GM23338 (cell line): ENCODE measurements at regions not wholly inside any gene's neighbourhood (a gene's known extent, or its start where the extent isn't known, plus 50 kb on each side); places are given as distances from the start of the nearest gene placed in this dataset.

ENCODE experiments used
- ATAC-seq: fragments of 200-7000 bp; cut with Tn5 transposase; 3 replicates; pipeline ENCODE4 v1.9.1; 2020
- DNase-seq: peaks from one replicate; pipeline ENCODE4 v3.0.0-alpha.2; 2015; ENCODE audit warnings: low spot score
- H2AFZ ChIP-seq: fragments of 200-600 bp; sonication (generic); 2 replicates; pipeline ENCODE4 v1.8.0; 2016; ENCODE audit warnings: antibody characterized with exemption, mild to moderate bottlenecking, moderate library complexity
- H3F3A ChIP-seq: fragments of 200-600 bp; sonication (generic); replicated peaks from 2 replicates; pipeline ENCODE4 v1.8.0; 2017; ENCODE audit warnings: antibody characterized with exemption, mixed run types, low read depth
- H3K27ac ChIP-seq: fragments of 200-600 bp; sonication (generic); 2 replicates; pipeline ENCODE4 v1.6.1; 2016; ENCODE audit warnings: low read depth
- H3K27me3 ChIP-seq: fragments of 200-600 bp; sonication (generic); 2 replicates; pipeline ENCODE4 v1.8.0; 2016; ENCODE audit warnings: mild to moderate bottlenecking, mixed run types, moderate library complexity; ENCODE audit not compliant: insufficient read depth
- H3K36me3 ChIP-seq: fragments of 200-600 bp; sonication (generic); 2 replicates; pipeline ENCODE4 v1.8.0; 2016; ENCODE audit warnings: mild to moderate bottlenecking; ENCODE audit not compliant: insufficient read depth
- H3K4me1 ChIP-seq: fragments of 200-600 bp; sonication (generic); 2 replicates; pipeline ENCODE4 v1.8.0; 2016; ENCODE audit warnings: mild to moderate bottlenecking, moderate library complexity; ENCODE audit not compliant: insufficient read depth
- H3K4me2 ChIP-seq: fragments of 200-600 bp; sonication (generic); 2 replicates; pipeline ENCODE4 v1.7.1; 2017; ENCODE audit warnings: mixed run types
- H3K4me3 ChIP-seq: fragments of 200-600 bp; sonication (generic); 2 replicates; pipeline ENCODE4 v1.6.1; 2016; ENCODE audit warnings: mixed run types
- H3K79me2 ChIP-seq: fragments of 200-600 bp; sonication (generic); replicated peaks from 2 replicates; pipeline ENCODE4 v1.8.0; 2017; ENCODE audit warnings: mild to moderate bottlenecking; ENCODE audit not compliant: insufficient read depth
- H3K9me2 ChIP-seq: fragments of 200-600 bp; sonication (generic); 2 replicates; pipeline ENCODE4 v1.8.0; 2017; ENCODE audit not compliant: insufficient read depth
- H4K20me1 ChIP-seq: fragments of 200-600 bp; sonication (generic); replicated peaks from 2 replicates; pipeline ENCODE4 v1.8.0; 2017; ENCODE audit warnings: mild to moderate bottlenecking; ENCODE audit not compliant: insufficient read depth
- H3K27ac Mint-ChIP-seq: 2 replicates; pipeline ENCODE4 v1.8.0; 2020; ENCODE audit warnings: inconsistent platforms, mild to moderate bottlenecking, moderate library complexity, mixed read lengths
- H3K27me3 Mint-ChIP-seq: 3 replicates; pipeline ENCODE4 v1.8.0; 2022; ENCODE audit warnings: low read depth, mild to moderate bottlenecking, moderate library complexity, mixed read lengths, inconsistent platforms; ENCODE audit not compliant: insufficient read depth, poor library complexity
- H3K36me3 Mint-ChIP-seq: 3 replicates; pipeline ENCODE4 v1.8.0; 2021; ENCODE audit warnings: low read depth, mild to moderate bottlenecking, inconsistent platforms, moderate library complexity, mixed read lengths
- H3K4me1 Mint-ChIP-seq: 3 replicates; pipeline ENCODE4 v1.8.0; 2020; ENCODE audit warnings: mild to moderate bottlenecking, inconsistent platforms, mixed read lengths
- H3K4me3 Mint-ChIP-seq: 3 replicates; pipeline ENCODE4 v1.8.0; 2021; ENCODE audit warnings: moderate library complexity, mild to moderate bottlenecking, inconsistent platforms, mixed read lengths
- H3K9me3 Mint-ChIP-seq: 3 replicates; pipeline ENCODE4 v1.8.0; 2020; ENCODE audit warnings: moderate library complexity, mild to moderate bottlenecking, inconsistent platforms, mixed read lengths
- CREB1 ChIP-seq: fragments of 250-450 bp; sonication (Bioruptor Pico); IDR thresholded peaks from 2 replicates; pipeline ENCODE4 v1.5.0; 2020; ENCODE audit warnings: low read depth, mild to moderate bottlenecking, moderate library complexity
- EZH2 ChIP-seq: fragments of 200-600 bp; sonication (generic); IDR thresholded peaks from one replicate; pipeline ENCODE4 v1.8.0; 2017; ENCODE audit warnings: antibody characterized with exemption, mild to moderate bottlenecking, low read depth; ENCODE audit not compliant: unreplicated experiment
- EZH2phosphoT487 ChIP-seq: fragments of 200-600 bp; sonication (generic); IDR thresholded peaks from one replicate; pipeline ENCODE4 v1.8.1; 2018; ENCODE audit warnings: antibody characterized with exemption; ENCODE audit not compliant: unreplicated experiment
- JUNB ChIP-seq: IDR thresholded peaks from one replicate; pipeline ENCODE4 v1.6.1; 2016; ENCODE audit warnings: antibody characterized with exemption; ENCODE audit not compliant: unreplicated experiment
- NANOG ChIP-seq: IDR thresholded peaks from 2 replicates; pipeline ENCODE4 v1.6.1; 2016; ENCODE audit warnings: antibody characterized with exemption, borderline replicate concordance
- STAT1 ChIP-seq: IDR thresholded peaks from one replicate; pipeline ENCODE4 v1.6.1; 2016; ENCODE audit warnings: antibody characterized with exemption; ENCODE audit not compliant: unreplicated experiment
- ZNF114 ChIP-seq: fragments of 250-450 bp; sonication (Bioruptor Pico); IDR thresholded peaks from 2 replicates; pipeline ENCODE4 v1.5.0; 2020; ENCODE audit warnings: mild to moderate bottlenecking, moderate library complexity
- ZNF331 ChIP-seq: fragments of 250-450 bp; sonication (Bioruptor Pico); IDR thresholded peaks from 2 replicates; pipeline ENCODE4 v1.5.0; 2020; ENCODE audit warnings: low read depth, mild to moderate bottlenecking, moderate library complexity
- TF ChIP-seq, protein P1 (sequence below), 2 experiments: fragments of 200-600 bp in 1 of 2; sonication (generic) in 1 of 2; conservative IDR thresholded peaks; 2 replicates each; pipeline versions ENCODE4 v1.5.1 to v1.6.1; 2016 to 2017; ENCODE audit warnings: antibody characterized with exemption in 2 of 2, low read depth in 2 of 2, mild to moderate bottlenecking in 2 of 2, moderate library complexity in 1 of 2
- TF ChIP-seq, protein P2 (sequence below): IDR thresholded peaks from 2 replicates; pipeline ENCODE4 v1.6.1; 2016; ENCODE audit warnings: antibody characterized with exemption
- TF ChIP-seq, protein P3 (sequence below): IDR thresholded peaks from one replicate; pipeline ENCODE4 v1.6.1; 2018; ENCODE audit warnings: antibody characterized with exemption; ENCODE audit not compliant: unreplicated experiment

DNA sequence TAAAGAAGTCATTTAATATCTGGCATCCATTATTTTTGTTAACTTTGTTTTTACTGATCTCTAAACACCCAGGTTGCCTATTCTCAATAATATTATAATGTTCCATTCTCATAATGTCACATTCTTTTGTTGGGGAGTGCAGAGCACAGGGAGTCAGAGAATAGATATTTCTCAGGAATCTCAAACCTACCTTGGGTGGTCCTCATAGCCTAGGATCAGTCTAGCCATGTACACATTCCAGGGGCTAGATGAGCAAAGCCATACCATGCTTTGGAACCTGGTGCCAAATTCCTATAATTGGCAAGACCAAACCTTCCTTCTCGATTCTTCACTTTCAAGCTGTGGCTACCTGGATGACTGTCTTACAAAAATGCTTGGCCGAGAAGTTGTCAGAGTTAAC, 1124.7 kb upstream of the WWC1 start:
- no peaks in the 10 kb centered on the region for H3K79me2 ChIP-seq
- no peaks in the 10 kb centered on the region for H3K36me3 Mint-ChIP-seq
- no peaks in the 10 kb centered on the region for H3K27me3 ChIP-seq
- no peaks in the 10 kb centered on the region for H3K9me3 Mint-ChIP-seq
- H3K4me2 ChIP-seq: no peak overlapping the region
- H3K4me3 Mint-ChIP-seq: no peak overlapping the region
- TF ChIP-seq NANOG: no peak
- TF ChIP-seq JUNB: no peak
- TF ChIP-seq, protein P1, sequence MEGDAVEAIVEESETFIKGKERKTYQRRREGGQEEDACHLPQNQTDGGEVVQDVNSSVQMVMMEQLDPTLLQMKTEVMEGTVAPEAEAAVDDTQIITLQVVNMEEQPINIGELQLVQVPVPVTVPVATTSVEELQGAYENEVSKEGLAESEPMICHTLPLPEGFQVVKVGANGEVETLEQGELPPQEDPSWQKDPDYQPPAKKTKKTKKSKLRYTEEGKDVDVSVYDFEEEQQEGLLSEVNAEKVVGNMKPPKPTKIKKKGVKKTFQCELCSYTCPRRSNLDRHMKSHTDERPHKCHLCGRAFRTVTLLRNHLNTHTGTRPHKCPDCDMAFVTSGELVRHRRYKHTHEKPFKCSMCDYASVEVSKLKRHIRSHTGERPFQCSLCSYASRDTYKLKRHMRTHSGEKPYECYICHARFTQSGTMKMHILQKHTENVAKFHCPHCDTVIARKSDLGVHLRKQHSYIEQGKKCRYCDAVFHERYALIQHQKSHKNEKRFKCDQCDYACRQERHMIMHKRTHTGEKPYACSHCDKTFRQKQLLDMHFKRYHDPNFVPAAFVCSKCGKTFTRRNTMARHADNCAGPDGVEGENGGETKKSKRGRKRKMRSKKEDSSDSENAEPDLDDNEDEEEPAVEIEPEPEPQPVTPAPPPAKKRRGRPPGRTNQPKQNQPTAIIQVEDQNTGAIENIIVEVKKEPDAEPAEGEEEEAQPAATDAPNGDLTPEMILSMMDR (conservative IDR thresholded peaks at IDR 0.05; ENCODE audit: low read depth in 2 of 2): no peak
- TF ChIP-seq ZNF114 (CRISPR knock-in tag): no peak
- TF ChIP-seq STAT1: no peak
- TF ChIP-seq, protein P2, sequence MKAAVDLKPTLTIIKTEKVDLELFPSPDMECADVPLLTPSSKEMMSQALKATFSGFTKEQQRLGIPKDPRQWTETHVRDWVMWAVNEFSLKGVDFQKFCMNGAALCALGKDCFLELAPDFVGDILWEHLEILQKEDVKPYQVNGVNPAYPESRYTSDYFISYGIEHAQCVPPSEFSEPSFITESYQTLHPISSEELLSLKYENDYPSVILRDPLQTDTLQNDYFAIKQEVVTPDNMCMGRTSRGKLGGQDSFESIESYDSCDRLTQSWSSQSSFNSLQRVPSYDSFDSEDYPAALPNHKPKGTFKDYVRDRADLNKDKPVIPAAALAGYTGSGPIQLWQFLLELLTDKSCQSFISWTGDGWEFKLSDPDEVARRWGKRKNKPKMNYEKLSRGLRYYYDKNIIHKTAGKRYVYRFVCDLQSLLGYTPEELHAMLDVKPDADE: no peak
- no peak for TF ChIP-seq ZNF331 (CRISPR knock-in tag)
- no peaks in the 10 kb centered on the region for H4K20me1 ChIP-seq
- ATAC-seq: no peak
- H3K27me3 Mint-ChIP-seq: no peaks in the 10 kb centered on the region
- H3K4me1 ChIP-seq: no peaks in the 10 kb centered on the region
- H3F3A ChIP-seq: no peaks in the 10 kb centered on the region
- H3K27ac Mint-ChIP-seq: no peak overlapping the region
- H2AFZ ChIP-seq: no peak overlapping the region
- DNase-seq: no peak
- no peak overlapping the region for H3K27ac ChIP-seq
- no peaks in the 10 kb centered on the region for H3K9me2 ChIP-seq
- H3K4me1 Mint-ChIP-seq: peaks cover 14% of the 10 kb centered on the region
- no peak overlapping the region for H3K4me3 ChIP-seq
- no peaks in the 10 kb centered on the region for H3K36me3 ChIP-seq

DNA sequence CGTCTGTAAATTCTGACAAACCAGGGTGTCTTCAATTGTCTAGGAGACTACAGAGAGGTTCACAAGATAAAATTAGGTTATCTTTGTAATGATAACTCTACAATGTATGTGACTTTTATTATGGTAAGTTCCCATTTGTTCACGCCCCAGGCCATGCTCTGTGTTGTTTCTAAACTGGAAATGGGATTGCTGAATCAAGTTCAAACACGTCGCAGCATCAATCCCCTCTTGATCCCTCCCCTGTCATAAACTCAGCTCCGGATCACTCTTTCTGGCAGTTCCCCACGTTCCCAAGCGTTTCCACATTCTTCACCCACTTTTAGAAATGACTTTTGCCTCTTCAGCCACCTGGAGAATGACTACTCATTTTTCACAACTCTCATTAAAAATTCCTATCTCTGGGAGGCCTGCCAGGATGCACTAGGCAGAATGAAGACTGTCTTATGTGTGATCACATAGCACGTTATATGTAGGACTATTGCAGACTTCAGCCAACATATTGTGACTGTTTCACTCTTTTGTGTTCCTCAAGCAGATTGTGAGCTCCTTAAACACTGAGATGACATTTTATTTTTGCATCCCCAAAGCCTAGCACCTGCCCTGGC, 1124.2 kb upstream of the WWC1 start:
- Histone ChIP-seq H3K27me3 (no peaks in the 10 kb centered on the region), H3K4me3 (no peak overlapping the region), H3K27ac (no peak overlapping the region; the same call in 1 of the 2 replicates), H3F3A (no peaks in the 10 kb centered on the region), H3K36me3 (no peaks in the 10 kb centered on the region), H3K4me1 (no peaks in the 10 kb centered on the region), H3K79me2 (no peaks in the 10 kb centered on the region), H2AFZ (no peak overlapping the region), H3K4me2 (no peak overlapping the region), H3K9me2 (no peaks in the 10 kb centered on the region; the same call in 1 of the 2 replicates), H4K20me1 (no peaks in the 10 kb centered on the region)
- no peak overlapping the region for H3K4me3 Mint-ChIP-seq
- H3K4me1 Mint-ChIP-seq: peaks cover 14% of the 10 kb centered on the region
- ATAC-seq (no peak), DNase-seq (no peak)
- H3K27me3 Mint-ChIP-seq: no peaks in the 10 kb centered on the region
- no peak overlapping the region for H3K27ac Mint-ChIP-seq
- H3K36me3 Mint-ChIP-seq: no peaks in the 10 kb centered on the region
- no peaks in the 10 kb centered on the region for H3K9me3 Mint-ChIP-seq
- no peak for TF ChIP-seq ZNF114 (CRISPR knock-in tag)
- no peak for TF ChIP-seq STAT1
- TF ChIP-seq ZNF331 (CRISPR knock-in tag): no peak
- TF ChIP-seq EZH2: no peak
- no peak for TF ChIP-seq JUNB
- TF ChIP-seq, protein P1 (conservative IDR thresholded peaks at IDR 0.05; ENCODE audit: low read depth in 2 of 2): no peak
- TF ChIP-seq, protein P3, sequence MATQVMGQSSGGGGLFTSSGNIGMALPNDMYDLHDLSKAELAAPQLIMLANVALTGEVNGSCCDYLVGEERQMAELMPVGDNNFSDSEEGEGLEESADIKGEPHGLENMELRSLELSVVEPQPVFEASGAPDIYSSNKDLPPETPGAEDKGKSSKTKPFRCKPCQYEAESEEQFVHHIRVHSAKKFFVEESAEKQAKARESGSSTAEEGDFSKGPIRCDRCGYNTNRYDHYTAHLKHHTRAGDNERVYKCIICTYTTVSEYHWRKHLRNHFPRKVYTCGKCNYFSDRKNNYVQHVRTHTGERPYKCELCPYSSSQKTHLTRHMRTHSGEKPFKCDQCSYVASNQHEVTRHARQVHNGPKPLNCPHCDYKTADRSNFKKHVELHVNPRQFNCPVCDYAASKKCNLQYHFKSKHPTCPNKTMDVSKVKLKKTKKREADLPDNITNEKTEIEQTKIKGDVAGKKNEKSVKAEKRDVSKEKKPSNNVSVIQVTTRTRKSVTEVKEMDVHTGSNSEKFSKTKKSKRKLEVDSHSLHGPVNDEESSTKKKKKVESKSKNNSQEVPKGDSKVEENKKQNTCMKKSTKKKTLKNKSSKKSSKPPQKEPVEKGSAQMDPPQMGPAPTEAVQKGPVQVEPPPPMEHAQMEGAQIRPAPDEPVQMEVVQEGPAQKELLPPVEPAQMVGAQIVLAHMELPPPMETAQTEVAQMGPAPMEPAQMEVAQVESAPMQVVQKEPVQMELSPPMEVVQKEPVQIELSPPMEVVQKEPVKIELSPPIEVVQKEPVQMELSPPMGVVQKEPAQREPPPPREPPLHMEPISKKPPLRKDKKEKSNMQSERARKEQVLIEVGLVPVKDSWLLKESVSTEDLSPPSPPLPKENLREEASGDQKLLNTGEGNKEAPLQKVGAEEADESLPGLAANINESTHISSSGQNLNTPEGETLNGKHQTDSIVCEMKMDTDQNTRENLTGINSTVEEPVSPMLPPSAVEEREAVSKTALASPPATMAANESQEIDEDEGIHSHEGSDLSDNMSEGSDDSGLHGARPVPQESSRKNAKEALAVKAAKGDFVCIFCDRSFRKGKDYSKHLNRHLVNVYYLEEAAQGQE: no peak
- TF ChIP-seq, protein P2: no peak
- no peak for TF ChIP-seq NANOG
- TF ChIP-seq CREB1 (CRISPR knock-in tag): no peak
- TF ChIP-seq EZH2phosphoT487: no peak
